Dermis blood vessel endothelial cell (primary cell): ENCODE measurements at regions not wholly inside any gene's neighbourhood (a gene's known extent, or its start where the extent isn't known, plus 50 kb on each side); places are given as distances from the start of the nearest gene placed in this dataset.
A peak's percentile ranks its signal among the peaks of the same experiment; 100 is the strongest.
"Not testable (repeated sequence)": the region's sequence is repeated elsewhere in the genome, so short reads cannot be mapped to it uniquely, and the experiment has no call there.

Source experiments
- DNase-seq: peaks from one replicate; pipeline ENCODE4 v3.0.0; 2010

- no peak for DNase-seq
These were observed 358.2 kb upstream of the IGFBP3 start for GRCh38 chr7:46279290-46279689.

- DNase-seq: no peak
These were observed 343.6 kb upstream of the IGFBP3 start for GRCh38 chr7:46264646-46265045.

- DNase-seq: not testable (repeated sequence)
These were observed 340.6 kb upstream of the IGFBP3 start for GRCh38 chr7:46261638-46262037.

- no peak for DNase-seq
These were observed 338.9 kb upstream of the IGFBP3 start for GRCh38 chr7:46259947-46260346.

- DNase-seq: peak; percentile 60
These were observed 336.8 kb upstream of the IGFBP3 start for GRCh38 chr7:46257761-46258448.

GRCh38 chr7:46256870-46257661 is 336.0 kb upstream of the IGFBP3 start:
- no peak for DNase-seq

GRCh38 chr7:46253520-46253919 is 332.4 kb upstream of the IGFBP3 start:
- no peak for DNase-seq

GRCh38 chr7:46247664-46248063 is 326.6 kb upstream of the IGFBP3 start:
- DNase-seq: no peak

GRCh38 chr7:46245586-46246111 is 324.6 kb upstream of the IGFBP3 start:
- DNase-seq: peak; percentile 66

GRCh38 chr7:46244757-46245156 is 323.7 kb upstream of the IGFBP3 start:
- no peak for DNase-seq

- DNase-seq: no peak
These were observed 322.3 kb upstream of the IGFBP3 start for GRCh38 chr7:46243406-46243805.

- DNase-seq: no peak
These were observed 318.8 kb upstream of the IGFBP3 start for GRCh38 chr7:46239846-46240245.

GRCh38 chr7:46237466-46237865 is 316.4 kb upstream of the IGFBP3 start:
- DNase-seq: no peak

GRCh38 chr7:46233585-46234329 is 312.7 kb upstream of the IGFBP3 start:
- no peak for DNase-seq

- DNase-seq: no peak
These were observed 309.9 kb upstream of the IGFBP3 start for GRCh38 chr7:46230990-46231305.

GRCh38 chr7:46230298-46230989 is 309.4 kb upstream of the IGFBP3 start:
- no peak for DNase-seq

- no peak for DNase-seq
These were observed 308.3 kb upstream of the IGFBP3 start for GRCh38 chr7:46229409-46229808.

GRCh38 chr7:46226860-46227259 is 305.8 kb upstream of the IGFBP3 start:
- no peak for DNase-seq

GRCh38 chr7:46224363-46224762 is 303.3 kb upstream of the IGFBP3 start:
- no peak for DNase-seq

GRCh38 chr7:46220066-46220630 is 299.1 kb upstream of the IGFBP3 start:
- DNase-seq: no peak

GRCh38 chr7:46218461-46219200 is 297.6 kb upstream of the IGFBP3 start:
- DNase-seq: peak; percentile 9
